BJ (cell line): ENCODE measurements at regions not wholly inside any gene's neighbourhood (a gene's known extent, or its start where the extent isn't known, plus 50 kb on each side); places are given as distances from the start of the nearest gene placed in this dataset.

ENCODE experiments used
- CTCF ChIA-PET: fragments of 350-600 bp; formaldehyde crosslinking; extraction: SDS; loops from one replicate; lab custom pipeline; 2021; ENCODE audit warnings: antibody characterized with exemption, inconsistent platforms; lab: Yijun Ruan, JAX
- POLR2A ChIA-PET: fragments of 300-600 bp; sonication (Branson Sonifier 250); formaldehyde crosslinking; extraction: SDS; loops from one replicate; lab custom pipeline; 2021; ENCODE audit warnings: antibody characterized with exemption; lab: Charles Lee
- DNase-seq: peaks from one replicate; pipeline ENCODE4 v3.0.0-alpha.2; 2011; ENCODE audit warnings: low read depth
- H3K27me3 ChIP-seq: 2 replicates; pipeline ENCODE4 v1.6.0; 2011; ENCODE audit warnings: low read length; ENCODE audit not compliant: control insufficient read depth, insufficient read depth
- H3K36me3 ChIP-seq: 2 replicates; pipeline ENCODE4 v1.5.1; 2011; ENCODE audit warnings: low read length; ENCODE audit not compliant: control insufficient read depth, insufficient read depth
- H3K4me3 ChIP-seq: 2 replicates; pipeline ENCODE4 v1.5.1; 2011; ENCODE audit warnings: low read depth, mild to moderate bottlenecking, control low read depth, low read length
- TF ChIP-seq, protein P1 (sequence below): IDR thresholded peaks from 2 replicates; pipeline ENCODE4 v1.5.1; 2011; ENCODE audit warnings: low read depth, mild to moderate bottlenecking, control low read depth, inconsistent platforms, low read length, moderate library complexity; ENCODE audit not compliant: insufficient read depth

DNA sequence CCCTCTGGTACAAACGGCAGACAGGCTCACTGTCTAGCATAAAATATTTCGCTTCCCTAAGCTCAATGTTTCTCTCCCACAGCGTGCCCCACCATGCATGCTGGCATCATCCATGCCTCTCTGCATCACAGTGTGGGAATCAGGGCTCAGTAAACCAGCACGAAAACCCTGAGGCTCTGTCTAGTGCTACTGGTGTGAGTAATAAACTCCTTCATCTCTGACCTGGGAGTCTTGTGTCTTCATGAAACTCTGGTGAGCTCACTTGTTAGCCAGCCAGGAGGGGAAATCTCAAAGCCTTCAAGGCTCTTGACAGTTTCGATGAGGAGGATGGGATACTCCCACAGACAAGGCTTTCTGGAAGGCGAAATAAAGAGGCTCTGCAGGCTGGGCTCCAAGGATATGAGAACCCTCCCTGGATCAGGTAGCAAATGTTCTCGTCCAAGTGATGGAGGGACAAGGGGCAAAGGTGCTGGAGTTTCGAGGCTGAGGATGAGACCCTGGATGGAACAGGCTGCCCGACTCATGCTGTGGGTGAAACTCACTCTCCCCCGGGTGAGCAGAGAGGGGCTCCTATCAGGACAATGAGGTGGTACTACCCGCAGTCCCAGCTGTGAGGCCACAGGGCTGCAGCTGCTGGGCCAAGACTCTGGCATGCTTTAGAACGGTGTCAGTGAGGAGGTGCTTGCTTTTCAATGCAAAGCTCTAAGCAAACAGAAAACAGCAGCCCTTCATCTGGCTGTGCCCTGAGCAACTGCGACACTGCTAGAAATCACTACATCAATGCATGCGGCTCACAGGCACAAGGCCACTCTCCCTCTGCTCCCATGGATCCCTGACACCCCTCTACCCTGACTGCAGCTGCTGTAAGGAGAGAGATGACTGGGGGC, 69.3 kb downstream of the SHANK2 start:
- H3K4me3 ChIP-seq, result no peak overlapping the region
- no peaks in the 10 kb centered on the region for H3K36me3 ChIP-seq
- DNase-seq, result no peak
- no peaks in the 10 kb centered on the region; the same call in 1 of the 2 replicates for H3K27me3 ChIP-seq
- TF ChIP-seq, protein P1, sequence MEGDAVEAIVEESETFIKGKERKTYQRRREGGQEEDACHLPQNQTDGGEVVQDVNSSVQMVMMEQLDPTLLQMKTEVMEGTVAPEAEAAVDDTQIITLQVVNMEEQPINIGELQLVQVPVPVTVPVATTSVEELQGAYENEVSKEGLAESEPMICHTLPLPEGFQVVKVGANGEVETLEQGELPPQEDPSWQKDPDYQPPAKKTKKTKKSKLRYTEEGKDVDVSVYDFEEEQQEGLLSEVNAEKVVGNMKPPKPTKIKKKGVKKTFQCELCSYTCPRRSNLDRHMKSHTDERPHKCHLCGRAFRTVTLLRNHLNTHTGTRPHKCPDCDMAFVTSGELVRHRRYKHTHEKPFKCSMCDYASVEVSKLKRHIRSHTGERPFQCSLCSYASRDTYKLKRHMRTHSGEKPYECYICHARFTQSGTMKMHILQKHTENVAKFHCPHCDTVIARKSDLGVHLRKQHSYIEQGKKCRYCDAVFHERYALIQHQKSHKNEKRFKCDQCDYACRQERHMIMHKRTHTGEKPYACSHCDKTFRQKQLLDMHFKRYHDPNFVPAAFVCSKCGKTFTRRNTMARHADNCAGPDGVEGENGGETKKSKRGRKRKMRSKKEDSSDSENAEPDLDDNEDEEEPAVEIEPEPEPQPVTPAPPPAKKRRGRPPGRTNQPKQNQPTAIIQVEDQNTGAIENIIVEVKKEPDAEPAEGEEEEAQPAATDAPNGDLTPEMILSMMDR, result no peak
- POLR2A ChIA-PET, result no interaction called here
- CTCF ChIA-PET, result no interaction called here

DNA sequence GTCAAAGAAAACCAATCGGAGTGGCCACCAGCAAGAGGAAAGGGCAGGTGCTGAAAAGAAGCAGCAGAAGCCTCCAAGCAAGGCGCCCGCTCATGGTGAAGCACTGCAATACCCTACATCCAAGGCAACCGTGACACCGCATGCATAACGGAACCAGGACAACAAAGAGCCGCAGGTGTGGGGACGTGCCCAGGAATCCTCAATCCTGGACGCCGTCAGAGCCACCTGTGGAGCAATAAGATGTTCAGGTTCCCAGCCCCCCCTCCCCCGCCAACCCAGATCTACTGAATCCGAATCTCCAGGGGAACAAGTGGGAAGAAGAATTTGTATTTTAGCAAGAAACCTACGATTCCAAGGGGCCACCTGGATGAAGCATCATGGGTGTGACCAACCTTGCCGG, 70.8 kb downstream of the SHANK2 start:
- TF ChIP-seq, protein P1, result no peak
- no peak for DNase-seq
- Histone ChIP-seq H3K36me3 (no peaks in the 10 kb centered on the region), H3K27me3 (no peaks in the 10 kb centered on the region; the same call in 1 of the 2 replicates), H3K4me3 (no peak overlapping the region)
- POLR2A ChIA-PET, result no interaction called here
- CTCF ChIA-PET, result no interaction called here

DNA sequence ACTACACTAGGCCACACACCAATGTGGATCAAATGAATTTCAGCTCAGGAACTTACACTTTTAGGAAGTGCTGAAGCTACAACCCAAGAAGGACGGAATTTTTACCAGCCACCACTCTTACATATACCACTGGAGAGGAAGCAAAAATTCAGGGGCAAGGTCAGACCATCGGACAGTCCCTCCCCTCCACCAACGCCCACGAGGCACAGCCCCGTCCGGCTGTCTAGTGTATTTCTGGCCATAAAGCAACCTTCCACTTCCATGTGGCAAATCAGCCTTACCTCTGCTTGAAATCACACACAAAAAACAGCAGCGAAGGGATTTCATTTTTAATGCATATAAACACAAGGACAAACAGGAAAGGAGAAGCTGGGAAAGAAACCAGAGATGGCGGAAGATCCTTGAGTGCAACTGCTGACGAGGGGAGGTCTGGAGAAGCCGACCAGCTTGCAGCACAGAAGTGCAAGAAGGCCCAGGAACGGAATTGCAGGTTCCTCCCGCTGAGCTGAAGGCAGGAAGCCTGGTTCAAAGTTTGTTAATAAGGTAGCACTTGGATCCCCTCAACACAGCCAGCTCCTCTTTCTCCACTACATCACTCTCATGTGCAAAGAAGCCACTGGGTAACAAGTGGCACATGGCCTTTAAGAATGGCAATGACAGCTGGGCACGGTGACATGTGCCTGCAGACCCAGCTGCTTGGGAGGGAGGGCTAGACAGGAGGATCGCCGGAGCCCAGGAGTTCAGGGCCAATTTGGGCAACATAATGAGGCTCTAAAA, 71.5 kb downstream of the SHANK2 start:
- no peaks in the 10 kb centered on the region; the same call in 1 of the 2 replicates for H3K27me3 ChIP-seq
- no peaks in the 10 kb centered on the region for H3K36me3 ChIP-seq
- DNase-seq, result no peak
- CTCF ChIA-PET, result interaction anchor here (0.5 kb wide), 1 partner anchor 36 kb away, joined by 4 read pairs; no protein-coding TSS in a partner anchor
- TF ChIP-seq, protein P1, result no peak
- POLR2A ChIA-PET, result no interaction called here
- no peak overlapping the region for H3K4me3 ChIP-seq

DNA sequence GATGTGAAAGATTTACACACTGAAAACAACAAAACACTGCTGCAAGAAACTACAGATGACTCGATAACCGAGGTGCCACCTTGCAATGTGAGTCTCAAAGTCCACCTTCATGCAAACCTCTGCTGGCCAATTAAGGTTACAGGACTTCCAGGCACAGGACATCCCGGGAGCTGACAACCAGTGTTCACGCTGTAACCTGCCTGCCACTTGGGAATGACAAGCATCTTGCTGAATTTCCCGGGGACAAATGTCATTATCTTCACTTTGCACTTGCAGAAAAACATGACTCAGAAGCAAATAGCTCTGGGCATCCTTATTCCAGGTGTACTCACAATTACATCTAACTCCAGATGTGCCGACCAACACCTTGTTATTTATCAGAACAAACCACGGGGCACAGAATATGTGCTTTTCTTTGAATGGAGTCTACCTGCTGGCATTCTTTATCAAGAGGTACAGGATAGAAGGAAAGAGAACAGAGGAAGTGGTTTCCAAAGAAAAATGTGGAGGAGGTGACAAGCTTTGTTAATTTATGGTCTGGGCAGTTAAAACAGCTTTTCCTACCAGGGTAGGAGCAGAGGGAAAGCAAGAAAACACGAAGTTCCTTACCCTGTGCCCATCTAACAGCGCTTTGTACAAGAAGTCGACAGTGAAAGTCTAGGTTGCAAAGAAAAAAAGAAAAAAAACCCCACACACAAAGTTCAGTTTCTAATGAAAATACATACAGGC, 72.3 kb downstream of the SHANK2 start:
- DNase-seq, result no peak
- CTCF ChIA-PET, result interaction anchor here (0.5 kb wide), 1 partner anchor 35 kb away, joined by 4 read pairs; no protein-coding TSS in a partner anchor
- POLR2A ChIA-PET, result no interaction called here
- TF ChIP-seq, protein P1, result no peak
- H3K36me3 ChIP-seq, result no peaks in the 10 kb centered on the region
- no peak overlapping the region for H3K4me3 ChIP-seq
- no peaks in the 10 kb centered on the region; the same call in 1 of the 2 replicates for H3K27me3 ChIP-seq
